ENCODE measurements at regions not wholly inside any gene's neighbourhood (a gene's known extent, or its start where the extent isn't known, plus 50 kb on each side); places are given as distances from the start of the nearest gene placed in this dataset.
A peak's percentile ranks its signal among the peaks of the same experiment; 100 is the strongest.

DNA sequence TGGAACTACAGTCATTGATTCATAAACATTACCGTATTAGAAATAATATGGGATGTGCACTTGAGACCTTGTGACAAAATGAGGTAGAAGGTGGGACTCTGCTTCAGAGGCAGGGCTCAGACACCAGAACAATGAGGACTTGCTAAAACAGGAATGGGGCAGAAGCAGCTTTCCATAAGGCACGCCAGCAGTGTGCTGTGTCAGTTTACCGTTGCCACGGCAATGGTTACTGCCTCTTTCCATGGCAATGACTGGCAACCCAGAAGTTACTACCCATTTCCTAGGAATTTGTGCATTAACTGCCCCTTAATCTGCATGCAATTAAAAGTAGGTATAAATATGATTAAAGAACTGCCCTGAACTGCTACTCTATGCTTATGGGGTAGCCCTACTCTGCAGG is 169.0 kb downstream of the CHRM3 start:
- no peaks in the 10 kb centered on the region for H3K27me3 Mint-ChIP-seq
- H3K36me3 Mint-ChIP-seq (ENCODE audit: low read depth): no peaks in the 10 kb centered on the region
- no peak for DNase-seq
- H3K4me1 Mint-ChIP-seq: peaks cover 9% of the 10 kb centered on the region
- H3K27ac Mint-ChIP-seq: no peak overlapping the region
- intact Hi-C loops (cut with micrococcal nuclease): no loop called here
- no peak overlapping the region for H3K4me3 Mint-ChIP-seq
- no peaks in the 10 kb centered on the region for H3K9me3 Mint-ChIP-seq

- no peak overlapping the region for H3K4me3 Mint-ChIP-seq
- H3K27me3 Mint-ChIP-seq: no peaks in the 10 kb centered on the region
- H3K4me1 Mint-ChIP-seq: peaks cover 9% of the 10 kb centered on the region
- H3K9me3 Mint-ChIP-seq: no peaks in the 10 kb centered on the region
- no peak overlapping the region for H3K27ac Mint-ChIP-seq
- intact Hi-C loops (cut with micrococcal nuclease): no loop called here
- DNase-seq: no peak
- H3K36me3 Mint-ChIP-seq (ENCODE audit: low read depth): no peaks in the 10 kb centered on the region
Observed at GRCh38 chr1:239558559-239558958, 172.2 kb downstream of the CHRM3 start.

DNA sequence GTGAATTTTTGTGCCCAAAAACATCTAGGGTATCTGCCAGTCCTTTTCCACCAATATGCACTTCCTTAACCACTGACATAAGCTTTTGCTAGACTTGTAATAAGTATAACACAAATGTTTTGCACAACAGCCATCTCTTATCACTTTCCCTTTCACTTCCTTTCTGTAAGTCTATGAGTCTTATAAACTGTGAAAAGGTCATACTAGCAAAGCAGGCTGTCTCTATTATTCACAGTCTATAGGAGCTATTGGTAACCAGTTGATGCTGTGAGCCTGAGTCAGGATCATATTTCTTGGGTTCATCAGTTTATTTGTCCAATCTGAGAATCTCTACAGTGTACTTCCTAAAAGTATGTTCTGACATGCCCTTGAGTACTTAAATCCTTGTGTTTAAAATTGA is 172.6 kb downstream of the CHRM3 start:
- H3K9me3 Mint-ChIP-seq: no peaks in the 10 kb centered on the region
- no peaks in the 10 kb centered on the region for H3K27me3 Mint-ChIP-seq
- DNase-seq: no peak
- no peak overlapping the region for H3K27ac Mint-ChIP-seq
- no peak overlapping the region for H3K4me3 Mint-ChIP-seq
- H3K4me1 Mint-ChIP-seq: peaks cover 9% of the 10 kb centered on the region
- no peaks in the 10 kb centered on the region for H3K36me3 Mint-ChIP-seq (ENCODE audit: low read depth)
- intact Hi-C loops (cut with micrococcal nuclease): no loop called here

DNA sequence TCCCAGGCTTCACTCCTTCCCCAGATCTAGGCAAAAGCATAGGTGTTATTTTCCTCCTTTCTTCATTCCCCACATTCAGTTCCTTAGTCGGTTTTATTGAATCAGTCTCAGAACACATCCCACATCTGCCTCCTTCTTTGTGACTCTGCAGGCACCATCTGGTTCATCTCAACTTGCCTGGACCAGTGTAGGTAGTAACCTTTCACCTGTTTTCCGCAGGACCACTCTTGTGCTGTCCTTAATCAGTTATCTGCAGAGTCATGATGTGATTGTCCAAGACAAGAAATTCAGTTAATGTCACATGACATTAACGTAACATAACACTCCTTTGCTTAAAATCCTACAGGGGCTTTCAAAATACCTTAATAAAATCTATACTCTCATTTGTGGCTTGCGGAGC is 174.6 kb downstream of the CHRM3 start:
- H3K27me3 Mint-ChIP-seq: no peaks in the 10 kb centered on the region
- DNase-seq: no peak
- H3K4me1 Mint-ChIP-seq: peaks cover 9% of the 10 kb centered on the region
- no peaks in the 10 kb centered on the region for H3K9me3 Mint-ChIP-seq
- intact Hi-C loops (cut with micrococcal nuclease): no loop called here
- no peak overlapping the region for H3K4me3 Mint-ChIP-seq
- H3K36me3 Mint-ChIP-seq (ENCODE audit: low read depth): no peaks in the 10 kb centered on the region
- no peak overlapping the region for H3K27ac Mint-ChIP-seq

GRCh38 chr1:239562095-239562494 is 175.7 kb downstream of the CHRM3 start:
- no peak overlapping the region for H3K27ac Mint-ChIP-seq
- no peaks in the 10 kb centered on the region for H3K36me3 Mint-ChIP-seq (ENCODE audit: low read depth)
- DNase-seq: no peak
- H3K4me1 Mint-ChIP-seq: peaks cover 9% of the 10 kb centered on the region
- no peaks in the 10 kb centered on the region for H3K9me3 Mint-ChIP-seq
- H3K4me3 Mint-ChIP-seq: no peak overlapping the region
- H3K27me3 Mint-ChIP-seq: no peaks in the 10 kb centered on the region
- intact Hi-C loops (cut with micrococcal nuclease): no loop called here

- intact Hi-C loops (cut with micrococcal nuclease): no loop called here
- Mint-ChIP-seq H3K27ac (no peak overlapping the region), H3K4me1 (peaks cover 6% of the 10 kb centered on the region), H3K27me3 (no peaks in the 10 kb centered on the region), H3K4me3 (no peak overlapping the region), H3K36me3 (ENCODE audit: low read depth) (no peaks in the 10 kb centered on the region), H3K9me3 (no peaks in the 10 kb centered on the region)
- no peak for DNase-seq
Observed at GRCh38 chr1:239563681-239564080, 177.3 kb downstream of the CHRM3 start.

GRCh38 chr1:239566074-239566473 is 179.7 kb downstream of the CHRM3 start:
- H3K4me1 Mint-ChIP-seq: no peaks in the 10 kb centered on the region
- no peaks in the 10 kb centered on the region for H3K36me3 Mint-ChIP-seq (ENCODE audit: low read depth)
- no peak for DNase-seq
- H3K27me3 Mint-ChIP-seq: no peaks in the 10 kb centered on the region
- no peak overlapping the region for H3K4me3 Mint-ChIP-seq
- H3K27ac Mint-ChIP-seq: no peak overlapping the region
- intact Hi-C loops (cut with micrococcal nuclease): no loop called here
- peaks cover 3% of the 10 kb centered on the region for H3K9me3 Mint-ChIP-seq

- no peak for DNase-seq
- peaks cover 3% of the 10 kb centered on the region for H3K9me3 Mint-ChIP-seq
- no peak overlapping the region for H3K27ac Mint-ChIP-seq
- H3K36me3 Mint-ChIP-seq (ENCODE audit: low read depth): no peaks in the 10 kb centered on the region
- no peaks in the 10 kb centered on the region for H3K27me3 Mint-ChIP-seq
- no peaks in the 10 kb centered on the region for H3K4me1 Mint-ChIP-seq
- H3K4me3 Mint-ChIP-seq: no peak overlapping the region
- intact Hi-C loops (cut with micrococcal nuclease): no loop called here
Observed at GRCh38 chr1:239570878-239571277, 184.5 kb downstream of the CHRM3 start.

DNA sequence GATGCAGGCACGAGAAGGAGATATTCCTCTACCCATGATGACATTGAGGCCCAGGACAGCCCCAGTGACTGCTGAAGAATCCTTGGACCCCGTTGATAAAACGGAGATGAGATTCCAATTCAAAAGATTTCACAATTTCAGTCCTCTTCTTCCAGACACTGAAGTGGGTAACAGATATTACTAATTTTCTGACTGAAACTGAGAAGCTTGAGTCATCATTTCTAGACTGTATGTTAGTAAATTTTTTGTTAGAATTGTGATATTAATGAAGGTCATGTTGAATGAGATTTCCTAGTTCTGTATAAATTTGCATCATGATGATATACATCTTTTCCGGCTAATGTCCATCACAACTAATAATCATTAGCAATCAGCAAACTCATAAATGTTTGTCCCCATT is 185.8 kb downstream of the CHRM3 start:
- H3K27ac Mint-ChIP-seq: no peak overlapping the region
- intact Hi-C loops (cut with micrococcal nuclease): no loop called here
- no peak for DNase-seq
- H3K9me3 Mint-ChIP-seq: peaks cover 3% of the 10 kb centered on the region
- no peaks in the 10 kb centered on the region for H3K4me1 Mint-ChIP-seq
- no peak overlapping the region for H3K4me3 Mint-ChIP-seq
- no peaks in the 10 kb centered on the region for H3K27me3 Mint-ChIP-seq
- H3K36me3 Mint-ChIP-seq (ENCODE audit: low read depth): no peaks in the 10 kb centered on the region

- Mint-ChIP-seq H3K36me3 (ENCODE audit: low read depth) (no peaks in the 10 kb centered on the region), H3K4me1 (no peaks in the 10 kb centered on the region), H3K9me3 (peaks cover under 1% of the 10 kb centered on the region), H3K27ac (no peak overlapping the region), H3K4me3 (no peak overlapping the region), H3K27me3 (no peaks in the 10 kb centered on the region)
- intact Hi-C loops (cut with micrococcal nuclease): no loop called here
- DNase-seq: no peak
Observed at GRCh38 chr1:239574112-239574511, 187.7 kb downstream of the CHRM3 start.

GRCh38 chr1:239575113-239575512 is 188.7 kb downstream of the CHRM3 start:
- Mint-ChIP-seq H3K9me3 (no peaks in the 10 kb centered on the region), H3K4me1 (no peaks in the 10 kb centered on the region), H3K36me3 (ENCODE audit: low read depth) (no peaks in the 10 kb centered on the region), H3K4me3 (no peak overlapping the region), H3K27me3 (no peaks in the 10 kb centered on the region), H3K27ac (no peak overlapping the region)
- no peak for DNase-seq
- intact Hi-C loops (cut with micrococcal nuclease): no loop called here

- no peaks in the 10 kb centered on the region for H3K36me3 Mint-ChIP-seq (ENCODE audit: low read depth)
- H3K9me3 Mint-ChIP-seq: no peaks in the 10 kb centered on the region
- no peak overlapping the region for H3K4me3 Mint-ChIP-seq
- no peak for DNase-seq
- intact Hi-C loops (cut with micrococcal nuclease): no loop called here
- H3K4me1 Mint-ChIP-seq: peaks cover 3% of the 10 kb centered on the region
- H3K27me3 Mint-ChIP-seq: peaks cover 2% of the 10 kb centered on the region
- no peak overlapping the region for H3K27ac Mint-ChIP-seq
Observed at GRCh38 chr1:239583536-239583935, 197.2 kb downstream of the CHRM3 start.

DNA sequence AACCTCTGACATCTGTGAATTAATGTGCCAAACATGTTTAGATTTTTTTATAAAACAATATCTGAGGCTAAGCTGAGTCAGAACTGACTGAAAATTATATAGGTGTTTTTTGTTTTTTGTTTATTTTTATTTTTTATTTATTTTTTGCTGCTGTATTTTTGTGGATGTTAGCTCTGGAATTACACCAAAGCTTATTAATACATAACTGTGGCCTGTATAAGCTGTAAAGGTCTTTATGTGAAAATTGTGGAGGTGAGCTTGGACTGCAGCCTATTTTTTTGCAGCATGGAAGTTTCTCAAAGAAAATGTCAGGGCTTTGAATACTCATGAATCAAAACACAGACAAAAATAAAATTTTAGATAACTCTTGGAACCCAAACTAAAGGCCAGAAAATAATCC is 199.8 kb downstream of the CHRM3 start:
- Mint-ChIP-seq H3K4me1 (peaks cover 3% of the 10 kb centered on the region), H3K27ac (no peak overlapping the region), H3K9me3 (no peaks in the 10 kb centered on the region), H3K36me3 (ENCODE audit: low read depth) (no peaks in the 10 kb centered on the region), H3K27me3 (peaks cover 2% of the 10 kb centered on the region), H3K4me3 (no peak overlapping the region)
- no peak for DNase-seq
- intact Hi-C loops (cut with micrococcal nuclease): no loop called here

DNA sequence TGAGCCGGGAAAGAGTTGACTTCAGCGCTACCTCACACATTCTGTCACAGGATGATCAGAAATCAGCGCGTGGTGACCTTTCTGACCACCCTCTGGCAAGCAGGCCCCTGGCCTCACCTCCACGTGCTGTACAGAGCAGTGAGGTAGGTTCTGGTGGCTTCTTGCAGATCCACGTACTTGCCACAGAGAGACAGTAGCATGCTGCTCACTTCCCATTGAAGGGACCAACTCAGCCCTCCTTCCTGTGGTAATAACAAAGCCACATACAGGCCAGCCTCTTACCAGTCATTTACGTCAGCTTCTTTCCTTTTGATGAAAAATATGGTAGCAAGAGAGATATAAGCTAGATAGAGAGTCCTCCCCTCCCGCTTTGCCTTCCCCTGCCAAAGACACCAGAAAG is 200.7 kb downstream of the CHRM3 start:
- peak; percentile 70 for DNase-seq
- no peaks in the 10 kb centered on the region for H3K9me3 Mint-ChIP-seq
- intact Hi-C loops (cut with micrococcal nuclease): no loop called here
- H3K36me3 Mint-ChIP-seq (ENCODE audit: low read depth): no peaks in the 10 kb centered on the region
- no peak overlapping the region for H3K4me3 Mint-ChIP-seq
- peaks cover 2% of the 10 kb centered on the region for H3K27me3 Mint-ChIP-seq
- peaks cover 3% of the 10 kb centered on the region for H3K4me1 Mint-ChIP-seq
- H3K27ac Mint-ChIP-seq: no peak overlapping the region

- H3K36me3 Mint-ChIP-seq (ENCODE audit: low read depth): no peaks in the 10 kb centered on the region
- no peak for DNase-seq
- peaks cover 1% of the 10 kb centered on the region for H3K27me3 Mint-ChIP-seq
- peaks cover 3% of the 10 kb centered on the region for H3K4me1 Mint-ChIP-seq
- intact Hi-C loops (cut with micrococcal nuclease): no loop called here
- H3K27ac Mint-ChIP-seq: no peak overlapping the region
- no peaks in the 10 kb centered on the region for H3K9me3 Mint-ChIP-seq
- no peak overlapping the region for H3K4me3 Mint-ChIP-seq
Observed at GRCh38 chr1:239587574-239588369, 201.4 kb downstream of the CHRM3 start.

All from activated CD4-positive, alpha-beta T cell treated with anti-CD3 and anti-CD28 coated beads, Interleukin-2, amount 10 ng/mL, durations not matched to agents 24 days and 14 days (primary cell).